Endodermal cell (in vitro differentiated cells): ENCODE measurements at regions not wholly inside any gene's neighbourhood (a gene's known extent, or its start where the extent isn't known, plus 50 kb on each side); places are given as distances from the start of the nearest gene placed in this dataset.

Source experiments
- DNase-seq: peaks from one replicate; pipeline ENCODE4 v3.0.0-alpha.2; 2017
- H3K27ac ChIP-seq: 2 replicates; pipeline ENCODE4 v1.5.1; 2013; ENCODE audit warnings: mild to moderate bottlenecking, low read depth, low read length, moderate library complexity
- H3K27me3 ChIP-seq: 2 replicates; pipeline ENCODE4 v1.6.1; 2013; ENCODE audit warnings: mild to moderate bottlenecking, low read length, moderate library complexity; ENCODE audit not compliant: insufficient read depth, control insufficient read depth, poor library complexity, severe bottlenecking
- H3K36me3 ChIP-seq: 2 replicates; pipeline ENCODE4 v1.7.0; 2013; ENCODE audit warnings: mild to moderate bottlenecking, low read length, moderate library complexity; ENCODE audit not compliant: control insufficient read depth, insufficient read depth
- H3K4me1 ChIP-seq: one replicate; pipeline ENCODE4 v1.7.0; 2013; ENCODE audit warnings: low read length; ENCODE audit not compliant: control insufficient read depth, insufficient read depth
- H3K4me3 ChIP-seq: 2 replicates; pipeline ENCODE4 v1.5.1; 2013; ENCODE audit warnings: mild to moderate bottlenecking, low read length, moderate library complexity
- H3K9ac ChIP-seq: 2 replicates; pipeline ENCODE4 v1.6.1; 2013; ENCODE audit warnings: mild to moderate bottlenecking, low read length, moderate library complexity; ENCODE audit not compliant: poor library complexity, severe bottlenecking; ENCODE audit errors: extremely low read depth
- H3K9me3 ChIP-seq: 2 replicates; pipeline ENCODE4 v1.6.1; 2013; ENCODE audit warnings: mild to moderate bottlenecking, low read length, moderate library complexity; ENCODE audit not compliant: control insufficient read depth
- H3K27ac Mint-ChIP-seq: 2 replicates; pipeline ENCODE4 v1.8.0; 2020; ENCODE audit warnings: mixed read lengths
- H3K27me3 Mint-ChIP-seq: 2 replicates; pipeline ENCODE4 v1.8.0; 2021; ENCODE audit warnings: mild to moderate bottlenecking, mixed read lengths; ENCODE audit not compliant: insufficient read depth
- H3K36me3 Mint-ChIP-seq: 2 replicates; pipeline ENCODE4 v1.8.0; 2020; ENCODE audit warnings: low read depth, mixed read lengths
- H3K4me1 Mint-ChIP-seq: 2 replicates; pipeline ENCODE4 v1.8.0; 2020; ENCODE audit warnings: mixed read lengths
- H3K4me3 Mint-ChIP-seq: 2 replicates; pipeline ENCODE4 v1.8.0; 2020; ENCODE audit warnings: mild to moderate bottlenecking, moderate library complexity, mixed read lengths
- H3K9me3 Mint-ChIP-seq: 2 replicates; pipeline ENCODE4 v1.8.0; 2020; ENCODE audit warnings: mild to moderate bottlenecking, mixed read lengths
- CTCF ChIP-seq: fragments of 200-600 bp; sonication (generic); conservative IDR thresholded peaks from 2 replicates; pipeline ENCODE4 v1.5.0; 2021; ENCODE audit warnings: antibody characterized with exemption, mild to moderate bottlenecking
- WGBS, 2 experiments: methylation state at CpG; one replicate each; pipeline versions ENCODE4 v1.1.5 to v1.1.7; 2013; ENCODE audit warnings: missing lambda C conversion rate in 2 of 2, mixed read lengths in 1 of 2; ENCODE audit not compliant: insufficient coverage in 1 of 2, insufficient read length in 1 of 2; 5-methylcytosine and 5-hydroxymethylcytosine counted together

GRCh38 chr14:51554953-51555352, 96.8 kb upstream of the FRMD6 start:
- Histone ChIP-seq H3K9me3 (no peaks in the 10 kb centered on the region), H3K4me1 (no peaks in the 10 kb centered on the region), H3K36me3 (no peaks in the 10 kb centered on the region), H3K4me3 (no peak overlapping the region), H3K27ac (no peak overlapping the region), H3K9ac (no peak overlapping the region), H3K27me3 (no peaks in the 10 kb centered on the region)
- DNase-seq: no peak
- Mint-ChIP-seq H3K4me1 (peaks cover 8% of the 10 kb centered on the region), H3K36me3 (no peaks in the 10 kb centered on the region), H3K27ac (no peak overlapping the region), H3K27me3 (no peaks in the 10 kb centered on the region), H3K4me3 (no peak overlapping the region), H3K9me3 (no peaks in the 10 kb centered on the region)
- peak; percentile 61 for TF ChIP-seq CTCF
- WGBS, 2 experiments: 86 to 98% methylated on average over 1 to 2 of the region's 2 CpGs

GRCh38 chr14:51561141-51561540, 90.6 kb upstream of the FRMD6 start:
- no peak for TF ChIP-seq CTCF
- Histone ChIP-seq H3K36me3 (no peaks in the 10 kb centered on the region), H3K27ac (no peak overlapping the region), H3K4me1 (no peaks in the 10 kb centered on the region), H3K4me3 (no peak overlapping the region), H3K9ac (no peak overlapping the region), H3K9me3 (no peaks in the 10 kb centered on the region), H3K27me3 (no peaks in the 10 kb centered on the region)
- no peak overlapping the region for H3K4me3 Mint-ChIP-seq
- peaks cover 13% of the 10 kb centered on the region for H3K4me1 Mint-ChIP-seq
- 87 to 88% methylated on average over 2 of the region's 2 CpGs for WGBS, 2 experiments
- H3K27me3 Mint-ChIP-seq: peaks cover 2% of the 10 kb centered on the region
- H3K9me3 Mint-ChIP-seq: peaks cover 2% of the 10 kb centered on the region
- H3K27ac Mint-ChIP-seq: no peak overlapping the region
- no peak for DNase-seq
- H3K36me3 Mint-ChIP-seq: no peaks in the 10 kb centered on the region

GRCh38 chr14:51562816-51563215, 88.9 kb upstream of the FRMD6 start:
- peaks cover 2% of the 10 kb centered on the region for H3K27me3 Mint-ChIP-seq
- H3K36me3 ChIP-seq: no peaks in the 10 kb centered on the region
- H3K36me3 Mint-ChIP-seq: no peaks in the 10 kb centered on the region
- H3K4me3 Mint-ChIP-seq: no peak overlapping the region
- H3K9ac ChIP-seq: no peak overlapping the region
- no peak overlapping the region for H3K27ac Mint-ChIP-seq
- WGBS, 2 experiments: 89 to 94% methylated on average over 4 to 5 of the region's 5 CpGs
- peaks cover 8% of the 10 kb centered on the region for H3K4me1 Mint-ChIP-seq
- TF ChIP-seq CTCF: no peak
- no peaks in the 10 kb centered on the region for H3K27me3 ChIP-seq
- no peak overlapping the region for H3K27ac ChIP-seq
- H3K4me1 ChIP-seq: no peaks in the 10 kb centered on the region
- no peaks in the 10 kb centered on the region for H3K9me3 ChIP-seq
- no peak for DNase-seq
- no peak overlapping the region for H3K4me3 ChIP-seq
- H3K9me3 Mint-ChIP-seq: peaks cover 2% of the 10 kb centered on the region
